ENCODE measurements at regions not wholly inside any gene's neighbourhood (a gene's known extent, or its start where the extent isn't known, plus 50 kb on each side); places are given as distances from the start of the nearest gene placed in this dataset.

- no peak for DNase-seq (ENCODE audit: low read depth)
Observed at GRCh38 chr2:6471419-6471818, 394.3 kb downstream of the CMPK2 start.

DNA sequence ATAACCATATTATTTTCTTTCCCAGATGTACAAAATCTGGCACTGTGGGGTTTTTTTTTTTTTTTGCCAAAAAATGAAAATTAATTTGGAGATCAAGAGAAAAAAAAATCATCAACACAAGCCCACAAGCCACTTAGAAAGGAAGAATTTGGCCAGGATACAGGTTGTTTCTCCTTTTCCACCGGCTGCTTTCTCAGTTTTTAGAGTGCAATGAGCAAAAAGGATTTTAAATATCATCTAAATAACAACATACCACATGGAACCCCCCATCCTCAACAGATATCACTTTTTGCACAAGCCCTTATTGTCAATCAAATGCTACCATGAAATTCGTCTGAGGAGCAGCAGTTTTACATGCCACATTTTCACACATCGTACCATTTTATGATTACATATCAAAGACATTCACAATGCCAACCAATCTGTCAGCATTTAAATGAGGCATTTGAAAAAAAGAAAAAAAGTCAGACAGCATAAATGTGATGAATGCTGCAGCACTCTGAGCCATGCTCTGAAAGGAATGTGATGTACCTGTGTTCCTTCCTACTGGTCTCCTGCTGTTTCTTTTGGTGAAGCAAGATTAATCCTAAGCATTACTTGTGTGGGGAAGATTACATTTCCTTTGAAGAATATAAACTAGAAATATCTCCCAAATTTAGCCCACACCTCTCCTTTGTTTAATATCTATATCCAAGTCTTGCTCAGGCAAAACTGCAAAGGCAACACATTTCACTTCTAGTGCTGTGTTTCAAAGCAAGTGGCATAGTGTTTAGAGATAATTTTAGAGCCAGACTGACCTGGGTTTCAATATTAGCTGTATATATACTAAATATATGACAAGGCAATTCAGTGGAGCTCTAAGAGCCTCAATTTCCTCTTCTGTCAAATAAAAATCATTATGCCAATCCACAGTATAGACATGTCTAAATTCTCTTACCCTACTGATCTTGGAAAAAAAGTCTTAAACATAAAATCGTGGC, 391.3 kb downstream of the CMPK2 start:
- DNase-seq (ENCODE audit: low read depth): no peak

GRCh38 chr2:6475155-6475940, 390.4 kb downstream of the CMPK2 start:
- DNase-seq (ENCODE audit: low read depth): no peak

GRCh38 chr2:6480514-6480913, 385.2 kb downstream of the CMPK2 start:
- DNase-seq (ENCODE audit: low read depth): no peak

DNA sequence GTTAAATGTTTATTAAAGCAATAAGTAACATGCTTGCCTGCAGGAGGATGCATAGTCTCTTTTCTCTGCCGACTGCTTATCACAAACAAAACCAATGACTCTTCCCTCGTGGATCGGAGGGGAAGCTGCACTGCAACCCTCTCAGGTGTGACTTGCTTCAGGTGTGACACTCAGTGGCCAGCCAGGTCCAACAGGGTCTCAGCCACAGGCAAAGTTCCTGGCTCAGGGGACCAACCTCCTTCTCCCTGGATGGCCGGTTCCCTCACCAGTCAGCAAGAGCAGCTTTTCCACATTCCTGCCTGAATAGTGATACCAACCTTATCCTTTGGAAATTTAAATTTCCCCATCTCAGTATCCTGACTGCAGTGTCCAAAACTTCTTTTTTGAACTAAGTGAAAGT, 383.5 kb downstream of the CMPK2 start:
- no peak for DNase-seq (ENCODE audit: low read depth)

DNA sequence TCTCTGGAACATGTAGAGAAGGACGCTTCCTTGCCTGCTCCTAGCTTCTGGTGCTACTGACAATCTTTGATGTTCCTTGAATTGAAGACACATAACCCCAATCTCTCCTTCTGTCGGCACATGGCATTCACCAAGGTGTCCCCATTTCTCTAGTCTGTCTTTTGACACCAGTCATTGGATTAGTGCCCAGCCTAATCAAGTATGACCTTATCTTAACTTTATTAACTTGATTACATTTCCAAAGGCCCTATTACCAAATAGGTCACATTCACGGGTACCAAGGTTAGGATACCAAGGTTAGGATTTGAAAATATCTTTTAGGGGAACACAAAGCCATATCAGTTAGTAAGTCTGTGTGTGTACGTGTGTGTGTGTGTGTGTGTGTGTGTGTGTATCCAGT, 377.9 kb downstream of the CMPK2 start:
- no peak for DNase-seq (ENCODE audit: low read depth)

DNA sequence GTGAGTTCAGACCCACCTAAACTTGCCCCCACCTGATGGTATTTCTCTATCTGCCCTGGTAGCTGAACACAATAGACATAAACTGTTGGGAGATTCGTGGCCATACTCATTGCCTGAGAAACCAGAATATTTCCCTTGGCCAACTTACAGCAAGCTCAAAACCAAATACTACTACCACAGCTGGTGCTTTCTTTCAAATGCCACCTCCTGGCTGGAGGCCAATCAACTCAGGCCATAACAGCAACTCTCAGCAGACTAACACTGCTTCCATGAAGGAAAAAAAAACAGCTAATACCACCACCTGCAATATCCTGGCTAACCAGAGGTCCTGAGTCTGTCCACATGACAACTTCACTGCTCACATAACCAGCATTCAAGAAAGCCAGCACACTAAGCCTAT, 373.1 kb downstream of the CMPK2 start:
- DNase-seq (ENCODE audit: low read depth): no peak

GRCh38 chr2:6493266-6493665, 372.4 kb downstream of the CMPK2 start:
- no peak for DNase-seq (ENCODE audit: low read depth)

- no peak for DNase-seq (ENCODE audit: low read depth)
Observed at GRCh38 chr2:6493669-6494068, 372.0 kb downstream of the CMPK2 start.

DNA sequence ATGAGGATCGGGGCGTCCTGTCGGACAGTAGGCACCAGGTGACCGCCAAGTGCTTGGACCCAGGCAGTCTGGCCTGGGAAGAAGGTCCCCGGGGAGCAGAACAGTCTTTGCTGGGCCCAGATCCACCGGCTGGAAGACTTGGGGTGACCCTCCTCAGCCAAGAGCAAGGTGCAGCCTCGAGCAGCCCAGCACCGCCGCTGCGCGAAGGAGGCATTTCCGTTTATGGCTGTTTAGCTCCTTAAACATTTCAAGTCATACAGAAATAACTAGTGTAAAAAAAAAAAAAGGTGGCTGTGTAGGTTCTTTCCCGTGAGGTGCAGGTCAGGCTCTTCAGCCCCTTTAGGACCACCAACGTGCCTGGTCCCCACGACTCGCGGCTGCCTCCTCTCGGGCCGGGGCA, 370.2 kb downstream of the CMPK2 start:
- DNase-seq (ENCODE audit: low read depth): no peak

DNA sequence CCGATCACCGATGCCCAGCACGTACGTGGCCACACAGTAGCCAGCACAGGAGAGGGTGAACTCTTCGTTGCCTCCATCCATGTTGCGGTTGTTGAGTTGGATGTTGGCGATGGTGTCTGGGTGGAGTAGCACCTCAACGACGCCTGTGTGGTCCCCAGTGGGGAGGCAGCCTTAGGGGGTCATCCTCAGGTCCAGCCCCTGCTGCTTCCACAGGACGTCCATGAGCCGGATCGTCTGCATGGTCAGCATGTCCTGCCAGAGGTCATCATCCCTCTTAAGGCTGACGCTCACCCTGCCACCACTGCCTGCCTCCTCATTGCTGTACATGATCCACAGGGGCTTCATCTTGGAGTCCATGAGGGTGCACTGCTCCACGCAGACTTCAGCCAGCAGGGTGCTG, 369.3 kb downstream of the CMPK2 start:
- DNase-seq (ENCODE audit: low read depth): no peak

- DNase-seq (ENCODE audit: low read depth): no peak
Observed at GRCh38 chr2:6497048-6497447, 368.7 kb downstream of the CMPK2 start.

GRCh38 chr2:6498841-6499240, 366.9 kb downstream of the CMPK2 start:
- no peak for DNase-seq (ENCODE audit: low read depth)

DNA sequence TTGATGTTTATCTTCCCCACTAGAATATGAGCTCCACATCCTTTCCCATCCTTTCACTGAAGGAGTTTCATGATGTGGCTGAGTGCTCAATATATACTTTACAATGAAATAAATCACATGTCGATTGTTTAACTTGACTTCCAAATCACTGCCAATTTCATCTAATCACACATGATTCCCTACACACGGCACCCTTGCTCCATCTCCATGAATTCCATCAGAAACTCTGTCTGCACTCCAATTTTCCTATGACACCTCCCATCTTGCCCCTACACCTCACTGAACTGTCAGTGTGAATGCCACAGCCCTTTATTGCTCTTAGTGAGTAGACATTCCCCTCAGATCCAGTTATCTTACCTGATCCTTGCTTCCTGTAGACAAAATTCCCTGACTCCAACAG, 366.0 kb downstream of the CMPK2 start:
- no peak for DNase-seq (ENCODE audit: low read depth)

- DNase-seq (ENCODE audit: low read depth): no peak
Observed at GRCh38 chr2:6506361-6506794, 359.3 kb downstream of the CMPK2 start.

GRCh38 chr2:6506859-6507258, 358.8 kb downstream of the CMPK2 start:
- no peak for DNase-seq (ENCODE audit: low read depth)

GRCh38 chr2:6510532-6510931, 355.2 kb downstream of the CMPK2 start:
- no peak for DNase-seq (ENCODE audit: low read depth)

GRCh38 chr2:6512589-6512988, 353.1 kb downstream of the CMPK2 start:
- DNase-seq (ENCODE audit: low read depth): no peak

- no peak for DNase-seq (ENCODE audit: low read depth)
Observed at GRCh38 chr2:6516674-6517073, 349.0 kb downstream of the CMPK2 start.

DNA sequence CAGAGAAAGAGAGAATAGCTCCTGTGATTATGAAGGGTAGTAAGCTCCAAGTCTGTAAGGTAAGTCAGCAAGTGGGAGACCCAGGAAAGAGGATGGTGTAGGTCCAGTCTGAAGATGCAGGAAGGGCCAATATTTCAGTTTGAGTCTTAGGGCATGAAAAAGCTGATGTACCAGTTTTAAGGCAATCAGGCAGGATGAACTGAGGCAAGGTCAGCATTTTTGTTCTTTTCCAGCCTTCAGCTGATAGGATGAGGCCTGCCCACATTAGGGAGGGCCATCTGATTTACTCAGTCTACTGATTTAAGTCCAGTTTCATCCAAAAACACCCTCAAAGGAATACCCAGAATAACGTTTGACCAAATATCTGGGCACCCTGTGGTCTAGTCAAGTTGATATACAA, 347.3 kb downstream of the CMPK2 start:
- DNase-seq (ENCODE audit: low read depth): no peak

GRCh38 chr2:6523476-6523875, 342.2 kb downstream of the CMPK2 start:
- DNase-seq (ENCODE audit: low read depth): no peak

DNA sequence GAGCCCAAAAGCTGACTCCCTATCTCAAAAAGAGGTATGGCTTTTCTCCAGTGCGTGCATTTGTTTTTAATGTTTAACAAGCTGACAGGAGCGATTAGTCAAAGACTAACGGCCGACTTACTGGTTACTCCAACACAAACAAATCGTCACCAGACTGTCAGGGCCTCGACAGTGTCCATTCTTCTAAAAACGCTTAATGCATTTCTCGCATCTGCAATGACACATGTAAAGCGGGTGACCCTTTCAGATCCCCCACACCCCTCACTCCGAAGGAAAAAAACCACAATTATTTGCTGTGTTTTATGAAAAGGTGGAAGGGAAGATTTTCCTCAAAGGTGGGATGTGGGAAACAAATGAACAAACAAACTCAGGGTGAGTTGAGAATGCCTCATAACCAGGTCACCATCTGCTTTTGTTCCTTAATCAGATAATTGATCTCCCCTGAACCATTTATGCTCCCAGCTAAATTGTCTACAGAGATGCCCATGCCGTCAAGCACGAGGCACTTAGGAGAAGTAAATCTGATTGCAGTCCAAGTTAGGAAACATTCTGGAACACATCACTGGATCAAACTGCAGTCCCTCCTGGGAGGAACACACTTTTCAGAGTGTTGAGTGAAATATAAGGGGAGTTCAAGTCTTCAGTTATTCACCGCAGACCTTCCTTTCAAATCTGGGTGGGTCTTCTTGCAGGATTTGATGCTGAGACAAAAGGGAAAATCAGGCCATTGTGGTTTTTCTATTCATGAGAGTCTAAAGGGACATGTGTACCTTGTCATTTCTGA, 340.8 kb downstream of the CMPK2 start:
- no peak for DNase-seq (ENCODE audit: low read depth)

Measured in activated T-helper 1 cell treated with Interleukin-2 at 50 U/mL for 16 hours (primary cell).